Pancreas (tissue), 10 donors: ENCODE measurements at regions not wholly inside any gene's neighbourhood (a gene's known extent, or its start where the extent isn't known, plus 50 kb on each side); places are given as distances from the start of the nearest gene placed in this dataset.
A peak's percentile ranks its signal among the peaks of the same experiment; 100 is the strongest.
"Not testable (repeated sequence)": the region's sequence is repeated elsewhere in the genome, so short reads cannot be mapped to it uniquely, and the experiment has no call there.

ENCODE experiments used
- ATAC-seq, 4 donors: fragments of 200-7000 bp; cut with Tn5 transposase; one replicate each; pipeline versions ENCODE4 v1.8.0 to v1.9.1; 2020; ENCODE audit warnings: mild to moderate bottlenecking in 4 of 4, moderate library complexity in 4 of 4
- DNase-seq, 6 donors: peaks; one replicate each; pipeline ENCODE4 v3.0.0-alpha.2; 2020
- FAIRE-seq: peaks from 2 replicates; lab custom pipeline; 2012; peaks lifted over from hg19 to GRCh38; lab: Jason Lieb, UNC
- H3K27ac ChIP-seq, 4 donors: fragments of 200-600 bp; sonication (generic); 1 replicate in 3 of 4; 2 replicates in 1 of 4; pipeline versions ENCODE4 v1.5.0 to v1.8.0; 2020
- H3K27me3 ChIP-seq, 4 donors: fragments of 200-600 bp; one replicate each; pipeline ENCODE4 v1.8.0; 2021
- H3K36me3 ChIP-seq, 3 donors: fragments of 200-600 bp; sonication (generic) in 1 of 3; one replicate each; pipeline versions ENCODE4 v1.5.0 to v1.8.0; 2020 to 2021
- H3K4me1 ChIP-seq, 3 donors: fragments of 200-600 bp; one replicate each; pipeline ENCODE4 v1.8.0; 2021
- H3K4me3 ChIP-seq, 4 donors: fragments of 200-600 bp; sonication (generic) in 2 of 4; one replicate each; pipeline versions ENCODE4 v1.5.0 to v1.8.0; 2020 to 2021
- H3K9me3 ChIP-seq, 4 donors: fragments of 200-600 bp; one replicate each; pipeline ENCODE4 v1.8.0; 2021
- WGBS, 2 donors: extraction: QIAGEN DNeasy Blood & Tissue Kit; methylation state at CpG; one replicate each; pipeline ENCODE4 v1.1.7; 2013; 5-methylcytosine and 5-hydroxymethylcytosine counted together
- intact Hi-C, 3 donors: fragments of 100-400 bp; cut with DNase I; formaldehyde crosslinking; loops; one replicate each; pipeline versions ENCODE4 v1.11.1 to v1.14.2; 2022
- donor health status: healthy with polysubstance abuse.
- donor health status: DM: no; HTN: no; CAD: no; lungs with moderate emphysema.
- donor health status: DM: no; HTN: no; CAD: no.
- donor health status: control.
- donor health status: control.
- donor health status: Bipolar disorder and iron deficiency.
- donor health status: DM: yes; HTN: yes; CAD: no.
- donor health status: DM: no; HTN: no; CAD: no.
- donor health status: DM: no; HTN: no; CAD: no.
- donor health status: DM: yes; HTN: yes; CAD: no.

- H3K4me3 ChIP-seq: not testable (repeated sequence)
- DNase-seq: peak in 1 of 6 donors; percentile 21
- WGBS, 2 donors: 39 to 49% methylated on average over 17 to 31 of the region's 36 CpGs
These were observed 265.5 kb downstream of the POTEB3 start for GRCh38 chr15:21174761-21175160.

GRCh38 chr15:21151203-21151966 is 285.3 kb upstream of the POTEB2 start:
- intact Hi-C loops: not testable (repeated sequence)
- DNase-seq: peak in 2 of 6 donors; percentile 0 to 67
- WGBS, 2 donors: 83 to 87% methylated on average over 10 of the region's 24 CpGs

More at GRCh38 chr15:21174761-21175160, 265.5 kb downstream of the POTEB3 start:
- H3K27me3 ChIP-seq, H3K36me3 ChIP-seq, intact Hi-C loops, ATAC-seq, H3K4me1 ChIP-seq, FAIRE-seq, H3K27ac ChIP-seq, H3K9me3 ChIP-seq: not testable (repeated sequence)

GRCh38 chr15:21148136-21148535 is 282.0 kb upstream of the POTEB2 start:
- H3K9me3 ChIP-seq, H3K27ac ChIP-seq, FAIRE-seq, H3K4me1 ChIP-seq, H3K4me3 ChIP-seq, intact Hi-C loops, H3K27me3 ChIP-seq, ATAC-seq, H3K36me3 ChIP-seq: not testable (repeated sequence)
- peak in 3 of 6 donors; percentile 2 to 57 (median 20) for DNase-seq
- 85 to 92% methylated on average over 4 of the region's 5 CpGs for WGBS, 2 donors

More at GRCh38 chr15:21151203-21151966, 285.3 kb upstream of the POTEB2 start:
- FAIRE-seq, H3K9me3 ChIP-seq, H3K27me3 ChIP-seq, H3K4me3 ChIP-seq, H3K27ac ChIP-seq, H3K4me1 ChIP-seq, H3K36me3 ChIP-seq, ATAC-seq: not testable (repeated sequence)

GRCh38 chr15:21133893-21134292 is 267.8 kb upstream of the POTEB2 start:
- H3K36me3 ChIP-seq, H3K4me1 ChIP-seq, intact Hi-C loops, H3K27me3 ChIP-seq, H3K4me3 ChIP-seq, H3K27ac ChIP-seq, FAIRE-seq, H3K9me3 ChIP-seq, ATAC-seq: not testable (repeated sequence)
- no CpG with 5 or more reads among the region's 7 CpGs for WGBS, 2 donors
- DNase-seq: peak in 1 of 6 donors; percentile 17

- H3K36me3 ChIP-seq, FAIRE-seq, H3K27me3 ChIP-seq, H3K9me3 ChIP-seq, H3K27ac ChIP-seq, H3K4me1 ChIP-seq, intact Hi-C loops, ATAC-seq, H3K4me3 ChIP-seq: not testable (repeated sequence)
- 0% methylated on average over 1 of the region's 4 CpGs for WGBS, 2 donors
- peak in 4 of 6 donors; percentile 5 to 87 (median 42) for DNase-seq
These were observed 246.3 kb upstream of the POTEB2 start for GRCh38 chr15:21112271-21113053.

GRCh38 chr15:21111861-21112260 is 245.7 kb upstream of the POTEB2 start:
- H3K27ac ChIP-seq, intact Hi-C loops, H3K36me3 ChIP-seq, ATAC-seq, H3K27me3 ChIP-seq, H3K4me3 ChIP-seq, H3K4me1 ChIP-seq, FAIRE-seq, H3K9me3 ChIP-seq: not testable (repeated sequence)
- WGBS, 2 donors: 60 to 67% methylated on average over 1 of the region's 2 CpGs
- peak in 5 of 6 donors; percentile 14 to 96 (median 45) for DNase-seq

- FAIRE-seq: not testable (repeated sequence)
These were observed 245.1 kb upstream of the POTEB2 start for GRCh38 chr15:21111172-21111571.

GRCh38 chr15:21110187-21110804 is 244.2 kb upstream of the POTEB2 start:
- H3K4me1 ChIP-seq, FAIRE-seq, H3K27me3 ChIP-seq, intact Hi-C loops, H3K36me3 ChIP-seq, H3K4me3 ChIP-seq, H3K27ac ChIP-seq, H3K9me3 ChIP-seq: not testable (repeated sequence)
- DNase-seq (peak; percentile 13 to 99 (median 45)), ATAC-seq (peak in 1 of 4 donors; percentile 29)
- 51 to 52% methylated on average over 2 to 4 of the region's 5 CpGs for WGBS, 2 donors

More at GRCh38 chr15:21111172-21111571, 245.1 kb upstream of the POTEB2 start:
- H3K4me1 ChIP-seq, H3K27ac ChIP-seq, H3K4me3 ChIP-seq, ATAC-seq, H3K36me3 ChIP-seq, intact Hi-C loops, H3K9me3 ChIP-seq, H3K27me3 ChIP-seq: not testable (repeated sequence)
- WGBS, 2 donors: no CpG with 5 or more reads among the region's 4 CpGs
- DNase-seq: peak in 3 of 6 donors; percentile 2 to 78 (median 45)

- no CpG with 5 or more reads among the region's 3 CpGs for WGBS, 2 donors
- intact Hi-C loops, H3K9me3 ChIP-seq, H3K27me3 ChIP-seq, ATAC-seq, H3K27ac ChIP-seq, DNase-seq, H3K4me3 ChIP-seq, H3K4me1 ChIP-seq, H3K36me3 ChIP-seq, FAIRE-seq: not testable (repeated sequence)
These were observed 242.3 kb upstream of the POTEB2 start for GRCh38 chr15:21108384-21108783.

GRCh38 chr15:21107399-21108381 is 241.6 kb upstream of the POTEB2 start:
- FAIRE-seq: not testable (repeated sequence)

GRCh38 chr15:21096599-21096998 is 230.5 kb upstream of the POTEB2 start:
- FAIRE-seq, H3K4me3 ChIP-seq, intact Hi-C loops, ATAC-seq, H3K27ac ChIP-seq, H3K27me3 ChIP-seq, H3K36me3 ChIP-seq, H3K4me1 ChIP-seq, H3K9me3 ChIP-seq: not testable (repeated sequence)
- DNase-seq: peak in 1 of 6 donors; percentile 3
- no CpG with 5 or more reads among the region's 2 CpGs for WGBS, 2 donors

More at GRCh38 chr15:21107399-21108381, 241.6 kb upstream of the POTEB2 start:
- peak in 4 of 6 donors; percentile 1 to 95 (median 64) for DNase-seq
- intact Hi-C loops, H3K4me3 ChIP-seq, H3K36me3 ChIP-seq, H3K4me1 ChIP-seq, H3K27ac ChIP-seq, H3K9me3 ChIP-seq, H3K27me3 ChIP-seq, ATAC-seq: not testable (repeated sequence)
- no CpG with 5 or more reads among the region's 10 CpGs for WGBS, 2 donors
